DOHH2 (cell line): ENCODE measurements at regions not wholly inside any gene's neighbourhood (a gene's known extent, or its start where the extent isn't known, plus 50 kb on each side); places are given as distances from the start of the nearest gene placed in this dataset.

Experiments used
- H3F3A ChIP-seq: fragments of 200-600 bp; sonication (generic), shearing (Covaris generic); 2 replicates; pipeline ENCODE4 v1.6.0; 2016; ENCODE audit warnings: antibody characterized with exemption, mild to moderate bottlenecking; ENCODE audit not compliant: control insufficient read depth, insufficient read depth
- H3K27ac ChIP-seq: fragments of 200-600 bp; sonication (generic); 2 replicates; pipeline ENCODE4 v1.5.1; 2014; ENCODE audit warnings: low read depth, mild to moderate bottlenecking, low read length, moderate library complexity
- H3K27me3 ChIP-seq: fragments of 200-600 bp; sonication (generic); 2 replicates; pipeline ENCODE4 v1.6.1; 2014; ENCODE audit warnings: mild to moderate bottlenecking, low read length, mixed read lengths; ENCODE audit not compliant: control insufficient read depth
- H3K36me3 ChIP-seq: fragments of 200-600 bp; sonication (generic); 2 replicates; pipeline ENCODE4 v1.6.1; 2014; ENCODE audit warnings: mild to moderate bottlenecking, low read length, moderate library complexity, mixed read lengths; ENCODE audit not compliant: control insufficient read depth
- H3K4me1 ChIP-seq: fragments of 200-600 bp; sonication (generic); 2 replicates; pipeline ENCODE4 v1.6.1; 2014; ENCODE audit warnings: mild to moderate bottlenecking, low read length, mixed read lengths; ENCODE audit not compliant: control insufficient read depth
- H3K4me2 ChIP-seq: fragments of 200-600 bp; sonication (generic); 2 replicates; pipeline ENCODE4 v1.6.0; 2014; ENCODE audit warnings: mild to moderate bottlenecking, low read length, moderate library complexity
- H3K4me3 ChIP-seq: fragments of 200-600 bp; sonication (generic); 2 replicates; pipeline ENCODE4 v1.5.1; 2014; ENCODE audit warnings: mild to moderate bottlenecking, low read length, mixed read lengths
- H3K79me2 ChIP-seq: fragments of 200-600 bp; sonication (generic); 2 replicates; pipeline ENCODE4 v1.6.1; 2014; ENCODE audit warnings: mild to moderate bottlenecking, low read length, mixed read lengths; ENCODE audit not compliant: control insufficient read depth
- H3K9me2 ChIP-seq: fragments of 200-600 bp; sonication (generic); replicated peaks from 2 replicates; pipeline ENCODE4 v1.6.1; 2014; ENCODE audit warnings: mild to moderate bottlenecking, low read length, mixed read lengths; ENCODE audit not compliant: control insufficient read depth
- H3K9me3 ChIP-seq: fragments of 200-600 bp; sonication (generic); 2 replicates; pipeline ENCODE4 v1.6.1; 2014; ENCODE audit warnings: antibody characterized with exemption, low read length, mixed read lengths; ENCODE audit not compliant: control insufficient read depth, insufficient read depth
- H4K20me1 ChIP-seq: fragments of 200-600 bp; sonication (generic); 2 replicates; pipeline ENCODE4 v1.6.0; 2014; ENCODE audit warnings: low read depth, mild to moderate bottlenecking, antibody characterized with exemption, low read length, moderate library complexity; ENCODE audit not compliant: control insufficient read depth, insufficient read depth
- CTCF ChIP-seq: fragments of 200-600 bp; sonication (generic); IDR thresholded peaks from one replicate; pipeline ENCODE4 v1.5.1; 2014; ENCODE audit warnings: antibody characterized with exemption, mild to moderate bottlenecking, low read depth, low read length; ENCODE audit not compliant: poor library complexity, severe bottlenecking
- EZH2phosphoT487 ChIP-seq: fragments of 200-600 bp; sonication (generic); IDR thresholded peaks from 2 replicates; pipeline ENCODE4 v1.6.1; 2017; ENCODE audit warnings: borderline replicate concordance, mild to moderate bottlenecking, antibody characterized with exemption, low read length, moderate library complexity, mixed read lengths

GRCh38 chr1:209491031-209491430, 92.5 kb upstream of the CAMK1G start:
- no peaks in the 10 kb centered on the region for H3K9me2 ChIP-seq
- no peaks in the 10 kb centered on the region for H3K36me3 ChIP-seq
- H3K9me3 ChIP-seq = no peaks in the 10 kb centered on the region
- no peaks in the 10 kb centered on the region for H3F3A ChIP-seq
- no peak for TF ChIP-seq EZH2phosphoT487
- no peak for TF ChIP-seq CTCF
- H3K4me3 ChIP-seq = no peak overlapping the region
- H3K27me3 ChIP-seq = no peaks in the 10 kb centered on the region
- H4K20me1 ChIP-seq = no peaks in the 10 kb centered on the region
- H3K27ac ChIP-seq = no peak overlapping the region
- H3K4me2 ChIP-seq = no peak overlapping the region
- H3K79me2 ChIP-seq = no peaks in the 10 kb centered on the region
- H3K4me1 ChIP-seq = no peaks in the 10 kb centered on the region

GRCh38 chr1:209491496-209491895, 92.0 kb upstream of the CAMK1G start:
- no peaks in the 10 kb centered on the region for H3K4me1 ChIP-seq
- no peaks in the 10 kb centered on the region for H4K20me1 ChIP-seq
- no peaks in the 10 kb centered on the region for H3K9me3 ChIP-seq
- TF ChIP-seq CTCF (no peak), EZH2phosphoT487 (no peak)
- no peaks in the 10 kb centered on the region for H3K9me2 ChIP-seq
- H3F3A ChIP-seq = no peaks in the 10 kb centered on the region
- H3K4me3 ChIP-seq = no peak overlapping the region
- H3K79me2 ChIP-seq = no peaks in the 10 kb centered on the region
- H3K27me3 ChIP-seq = no peaks in the 10 kb centered on the region
- H3K27ac ChIP-seq = no peak overlapping the region
- no peak overlapping the region for H3K4me2 ChIP-seq
- no peaks in the 10 kb centered on the region for H3K36me3 ChIP-seq

- TF ChIP-seq EZH2phosphoT487 (no peak), CTCF (no peak)
Observed at GRCh38 chr1:209491897-209492296, 91.6 kb upstream of the CAMK1G start.

GRCh38 chr1:209493559-209493958, 90.0 kb upstream of the CAMK1G start:
- Histone ChIP-seq H3K4me1 (no peaks in the 10 kb centered on the region), H3K9me2 (no peaks in the 10 kb centered on the region), H4K20me1 (no peaks in the 10 kb centered on the region), H3K27me3 (no peaks in the 10 kb centered on the region), H3K27ac (no peak overlapping the region), H3F3A (no peaks in the 10 kb centered on the region), H3K4me2 (no peak overlapping the region), H3K9me3 (no peaks in the 10 kb centered on the region), H3K79me2 (no peaks in the 10 kb centered on the region), H3K36me3 (no peaks in the 10 kb centered on the region), H3K4me3 (no peak overlapping the region)
- TF ChIP-seq EZH2phosphoT487 = no peak
- no peak for TF ChIP-seq CTCF

More at GRCh38 chr1:209491897-209492296, 91.6 kb upstream of the CAMK1G start:
- Histone ChIP-seq H3K79me2 (no peaks in the 10 kb centered on the region), H3K36me3 (no peaks in the 10 kb centered on the region), H3K9me2 (no peaks in the 10 kb centered on the region), H3K27me3 (no peaks in the 10 kb centered on the region), H3F3A (no peaks in the 10 kb centered on the region), H4K20me1 (no peaks in the 10 kb centered on the region), H3K27ac (no peak overlapping the region), H3K4me1 (no peaks in the 10 kb centered on the region), H3K4me2 (no peak overlapping the region), H3K9me3 (no peaks in the 10 kb centered on the region), H3K4me3 (no peak overlapping the region)
